Natural killer cell treated with Interleukin-12 subunit alpha and Interleukin-12 subunit beta and Interleukin-15 and Interleukin-18, amount 100 ng/mL, for 72 hours (primary cell): ENCODE measurements at regions not wholly inside any gene's neighbourhood (a gene's known extent, or its start where the extent isn't known, plus 50 kb on each side); places are given as distances from the start of the nearest gene placed in this dataset.

ENCODE experiments used
- ATAC-seq, 2 donors: fragments of 150-1000 bp; cut with Tn5 transposase in 1 of 2; sonication (Bioruptor Pico), chemical (Tn5 transposase) in 1 of 2; 2 replicates each; pipeline ENCODE4 v1.10.0; 2021
- DNase-seq: peaks from one replicate; pipeline ENCODE4 v3.0.0; 2022; ENCODE audit warnings: low spot score
- H3K27ac Mint-ChIP-seq, 2 donors: 1 replicate in 1 of 2; 2 replicates in 1 of 2; pipeline ENCODE4 v1.8.0; 2022; ENCODE audit warnings: mixed read lengths in 2 of 2, mild to moderate bottlenecking in 1 of 2, moderate library complexity in 1 of 2
- H3K27me3 Mint-ChIP-seq, 2 donors: 1 replicate in 1 of 2; 2 replicates in 1 of 2; pipeline ENCODE4 v1.8.0; 2022; ENCODE audit warnings: mixed read lengths in 2 of 2
- H3K36me3 Mint-ChIP-seq: one replicate; pipeline ENCODE4 v1.8.0; 2022; ENCODE audit warnings: mixed read lengths
- H3K4me1 Mint-ChIP-seq, 2 donors: 1 replicate in 1 of 2; 2 replicates in 1 of 2; pipeline ENCODE4 v1.8.0; 2022; ENCODE audit warnings: low read depth in 2 of 2, mixed read lengths in 2 of 2, mild to moderate bottlenecking in 1 of 2
- H3K4me3 Mint-ChIP-seq: one replicate; pipeline ENCODE4 v1.8.0; 2022; ENCODE audit warnings: mixed read lengths
- H3K9me3 Mint-ChIP-seq: 2 replicates; pipeline ENCODE4 v1.8.0; 2022; ENCODE audit warnings: mixed read lengths

- H3K4me3 Mint-ChIP-seq, result no peak overlapping the region
- no peaks in the 10 kb centered on the region for H3K4me1 Mint-ChIP-seq
- DNase-seq (no peak), ATAC-seq (no peak)
- peaks cover 27% of the 10 kb centered on the region for H3K9me3 Mint-ChIP-seq
- no peaks in the 10 kb centered on the region for H3K36me3 Mint-ChIP-seq
- no peaks in the 10 kb centered on the region for H3K27me3 Mint-ChIP-seq
- H3K27ac Mint-ChIP-seq, result no peak overlapping the region
These were observed 1302.1 kb upstream of the CELF4 start for GRCh38 chr18:38867680-38868079.

GRCh38 chr18:38851526-38851925, 1285.9 kb upstream of the CELF4 start:
- no peaks in the 10 kb centered on the region for H3K36me3 Mint-ChIP-seq
- DNase-seq, result no peak
- no peaks in the 10 kb centered on the region for H3K27me3 Mint-ChIP-seq
- ATAC-seq, result no peak
- no peaks in the 10 kb centered on the region for H3K4me1 Mint-ChIP-seq
- H3K9me3 Mint-ChIP-seq, result peaks cover 16% of the 10 kb centered on the region
- H3K27ac Mint-ChIP-seq, result no peak overlapping the region
- H3K4me3 Mint-ChIP-seq, result no peak overlapping the region

- ATAC-seq (no peak), DNase-seq (no peak)
- H3K27ac Mint-ChIP-seq, result no peak overlapping the region
- H3K4me1 Mint-ChIP-seq, result no peaks in the 10 kb centered on the region
- no peaks in the 10 kb centered on the region for H3K27me3 Mint-ChIP-seq
- H3K36me3 Mint-ChIP-seq, result no peaks in the 10 kb centered on the region
- H3K9me3 Mint-ChIP-seq, result peaks cover 18% of the 10 kb centered on the region
- no peak overlapping the region for H3K4me3 Mint-ChIP-seq
These were observed 1281.7 kb upstream of the CELF4 start for GRCh38 chr18:38847326-38847725.

GRCh38 chr18:38843291-38843690, 1277.7 kb upstream of the CELF4 start:
- Mint-ChIP-seq H3K4me1 (no peaks in the 10 kb centered on the region), H3K27ac (no peak overlapping the region), H3K36me3 (no peaks in the 10 kb centered on the region), H3K27me3 (no peaks in the 10 kb centered on the region), H3K4me3 (no peak overlapping the region), H3K9me3 (peaks cover 10% of the 10 kb centered on the region)
- ATAC-seq (no peak), DNase-seq (no peak)

GRCh38 chr18:38826247-38826646, 1260.6 kb upstream of the CELF4 start:
- no peaks in the 10 kb centered on the region for H3K36me3 Mint-ChIP-seq
- no peak for DNase-seq
- no peak overlapping the region for H3K4me3 Mint-ChIP-seq
- no peaks in the 10 kb centered on the region for H3K27me3 Mint-ChIP-seq
- ATAC-seq, result no peak
- H3K9me3 Mint-ChIP-seq, result peaks cover 8% of the 10 kb centered on the region
- H3K27ac Mint-ChIP-seq, result no peak overlapping the region
- H3K4me1 Mint-ChIP-seq, result no peaks in the 10 kb centered on the region

GRCh38 chr18:38811209-38811608, 1245.6 kb upstream of the CELF4 start:
- no peak overlapping the region for H3K4me3 Mint-ChIP-seq
- no peak for DNase-seq
- no peak overlapping the region for H3K27ac Mint-ChIP-seq
- ATAC-seq, result no peak
- H3K9me3 Mint-ChIP-seq, result peaks cover 12% of the 10 kb centered on the region
- no peaks in the 10 kb centered on the region for H3K36me3 Mint-ChIP-seq
- no peaks in the 10 kb centered on the region for H3K27me3 Mint-ChIP-seq
- H3K4me1 Mint-ChIP-seq, result no peaks in the 10 kb centered on the region

GRCh38 chr18:38810789-38811188, 1245.2 kb upstream of the CELF4 start:
- Mint-ChIP-seq H3K9me3 (peaks cover 14% of the 10 kb centered on the region), H3K4me1 (no peaks in the 10 kb centered on the region), H3K4me3 (no peak overlapping the region), H3K27me3 (no peaks in the 10 kb centered on the region), H3K27ac (no peak overlapping the region), H3K36me3 (no peaks in the 10 kb centered on the region)
- ATAC-seq (no peak), DNase-seq (no peak)

GRCh38 chr18:38807915-38808314, 1242.3 kb upstream of the CELF4 start:
- H3K36me3 Mint-ChIP-seq, result no peaks in the 10 kb centered on the region
- ATAC-seq, result no peak
- no peaks in the 10 kb centered on the region for H3K4me1 Mint-ChIP-seq

GRCh38 chr18:38805256-38805655, 1239.7 kb upstream of the CELF4 start:
- peaks cover 27% of the 10 kb centered on the region for H3K9me3 Mint-ChIP-seq
- H3K4me1 Mint-ChIP-seq, result no peaks in the 10 kb centered on the region
- H3K36me3 Mint-ChIP-seq, result no peaks in the 10 kb centered on the region
- H3K27ac Mint-ChIP-seq, result no peak overlapping the region
- H3K4me3 Mint-ChIP-seq, result no peak overlapping the region
- ATAC-seq (no peak), DNase-seq (no peak)
- no peaks in the 10 kb centered on the region for H3K27me3 Mint-ChIP-seq

More at GRCh38 chr18:38807915-38808314, 1242.3 kb upstream of the CELF4 start:
- Mint-ChIP-seq H3K27ac (no peak overlapping the region), H3K9me3 (peaks cover 19% of the 10 kb centered on the region), H3K4me3 (no peak overlapping the region), H3K27me3 (no peaks in the 10 kb centered on the region)
- DNase-seq, result no peak

GRCh38 chr18:38801640-38802039, 1236.0 kb upstream of the CELF4 start:
- no peak overlapping the region for H3K27ac Mint-ChIP-seq
- peaks cover 27% of the 10 kb centered on the region for H3K9me3 Mint-ChIP-seq
- ATAC-seq, result no peak
- peaks cover 10% of the 10 kb centered on the region for H3K36me3 Mint-ChIP-seq
- DNase-seq, result no peak
- H3K4me3 Mint-ChIP-seq, result no peak overlapping the region
- no peaks in the 10 kb centered on the region for H3K4me1 Mint-ChIP-seq
- H3K27me3 Mint-ChIP-seq, result no peaks in the 10 kb centered on the region

GRCh38 chr18:38796762-38797161, 1231.2 kb upstream of the CELF4 start:
- Mint-ChIP-seq H3K27ac (no peak overlapping the region), H3K4me1 (no peaks in the 10 kb centered on the region), H3K27me3 (no peaks in the 10 kb centered on the region), H3K36me3 (peaks cover 10% of the 10 kb centered on the region), H3K9me3 (peaks cover 13% of the 10 kb centered on the region), H3K4me3 (no peak overlapping the region)
- ATAC-seq (no peak), DNase-seq (no peak)

- H3K4me1 Mint-ChIP-seq, result no peaks in the 10 kb centered on the region
- H3K9me3 Mint-ChIP-seq, result peaks cover 6% of the 10 kb centered on the region
- no peaks in the 10 kb centered on the region for H3K36me3 Mint-ChIP-seq
- DNase-seq (no peak), ATAC-seq (no peak)
- no peak overlapping the region for H3K27ac Mint-ChIP-seq
- H3K4me3 Mint-ChIP-seq, result no peak overlapping the region
- H3K27me3 Mint-ChIP-seq, result no peaks in the 10 kb centered on the region
These were observed 1227.1 kb upstream of the CELF4 start for GRCh38 chr18:38792731-38793130.

- H3K4me3 Mint-ChIP-seq, result no peak overlapping the region
- H3K4me1 Mint-ChIP-seq, result no peaks in the 10 kb centered on the region
- H3K9me3 Mint-ChIP-seq, result peaks cover 15% of the 10 kb centered on the region
- H3K27ac Mint-ChIP-seq, result no peak overlapping the region
- H3K36me3 Mint-ChIP-seq, result no peaks in the 10 kb centered on the region
- H3K27me3 Mint-ChIP-seq, result no peaks in the 10 kb centered on the region
- ATAC-seq (no peak), DNase-seq (no peak)
These were observed 1225.2 kb upstream of the CELF4 start for GRCh38 chr18:38790786-38791185.

GRCh38 chr18:38790303-38790702, 1224.7 kb upstream of the CELF4 start:
- H3K4me1 Mint-ChIP-seq, result no peaks in the 10 kb centered on the region
- ATAC-seq, result no peak
- no peak for DNase-seq
- H3K27me3 Mint-ChIP-seq, result no peaks in the 10 kb centered on the region
- H3K4me3 Mint-ChIP-seq, result no peak overlapping the region
- no peaks in the 10 kb centered on the region for H3K36me3 Mint-ChIP-seq
- no peak overlapping the region for H3K27ac Mint-ChIP-seq
- peaks cover 15% of the 10 kb centered on the region for H3K9me3 Mint-ChIP-seq

- Mint-ChIP-seq H3K9me3 (peaks cover 16% of the 10 kb centered on the region), H3K27me3 (no peaks in the 10 kb centered on the region), H3K4me1 (no peaks in the 10 kb centered on the region), H3K27ac (no peak overlapping the region), H3K4me3 (no peak overlapping the region), H3K36me3 (no peaks in the 10 kb centered on the region)
- DNase-seq (no peak), ATAC-seq (no peak)
These were observed 1223.5 kb upstream of the CELF4 start for GRCh38 chr18:38789141-38789540.
